ENCODE measurements at regions not wholly inside any gene's neighbourhood (a gene's known extent, or its start where the extent isn't known, plus 50 kb on each side); places are given as distances from the start of the nearest gene placed in this dataset.

GRCh38 chr5:84606784-84607183 lies 222.1 kb upstream of the EDIL3 start:
- intact Hi-C loops (cut with DNase I): no loop called here
- TF ChIP-seq POLR2A (IDR thresholded peaks at IDR 0.05) (no peak), CTCF (IDR thresholded peaks at IDR 0.05) (no peak)
- Histone ChIP-seq H3K4me3 (no peak overlapping the region), H3K27ac (no peak overlapping the region), H3K9me3 (no peaks in the 10 kb centered on the region), H3K27me3 (no peaks in the 10 kb centered on the region), H3K4me1 (no peaks in the 10 kb centered on the region), H3K36me3 (no peaks in the 10 kb centered on the region)
- 41% methylated on average over 5 of the region's 5 CpGs for WGBS (ENCODE audit: insufficient coverage, low coverage, low lambda C conversion rate, missing lambda C conversion rate)
- no peak for DNase-seq
- no peak for ATAC-seq

- DNase-seq (no peak), ATAC-seq (no peak)
- no peak overlapping the region for H3K4me3 ChIP-seq
- no peaks in the 10 kb centered on the region for H3K36me3 ChIP-seq
- intact Hi-C loops (cut with DNase I): no loop called here
- H3K27ac ChIP-seq: no peak overlapping the region
- 53% methylated on average over 3 of the region's 3 CpGs for WGBS (ENCODE audit: insufficient coverage, low coverage, low lambda C conversion rate, missing lambda C conversion rate)
- H3K27me3 ChIP-seq: no peaks in the 10 kb centered on the region
- TF ChIP-seq CTCF (IDR thresholded peaks at IDR 0.05) (no peak), POLR2A (IDR thresholded peaks at IDR 0.05) (no peak)
- no peaks in the 10 kb centered on the region for H3K4me1 ChIP-seq
- H3K9me3 ChIP-seq: no peaks in the 10 kb centered on the region
These were observed 220.6 kb upstream of the EDIL3 start for GRCh38 chr5:84605241-84605640.

- H3K27ac ChIP-seq: no peak overlapping the region
- ATAC-seq: no peak
- H3K4me3 ChIP-seq: no peak overlapping the region
- TF ChIP-seq CTCF (IDR thresholded peaks at IDR 0.05) (no peak), POLR2A (IDR thresholded peaks at IDR 0.05) (no peak)
- intact Hi-C loops (cut with DNase I): no loop called here
- WGBS (ENCODE audit: insufficient coverage, low coverage, low lambda C conversion rate, missing lambda C conversion rate): 37% methylated on average over 3 of the region's 3 CpGs
- DNase-seq: no peak
- H3K9me3 ChIP-seq: no peaks in the 10 kb centered on the region
- H3K4me1 ChIP-seq: no peaks in the 10 kb centered on the region
- no peaks in the 10 kb centered on the region for H3K27me3 ChIP-seq
- no peaks in the 10 kb centered on the region for H3K36me3 ChIP-seq
These were observed 219.0 kb upstream of the EDIL3 start for GRCh38 chr5:84603568-84604185.

GRCh38 chr5:84602371-84602771 lies 217.7 kb upstream of the EDIL3 start:
- intact Hi-C loops (cut with DNase I): no loop called here
- no peaks in the 10 kb centered on the region for H3K4me1 ChIP-seq
- no peaks in the 10 kb centered on the region for H3K36me3 ChIP-seq
- H3K9me3 ChIP-seq: no peaks in the 10 kb centered on the region
- H3K27ac ChIP-seq: no peak overlapping the region
- ATAC-seq: no peak
- TF ChIP-seq POLR2A (IDR thresholded peaks at IDR 0.05) (no peak), CTCF (IDR thresholded peaks at IDR 0.05) (no peak)
- WGBS (ENCODE audit: insufficient coverage, low coverage, low lambda C conversion rate, missing lambda C conversion rate): 27% methylated on average over 1 of the region's 1 CpG
- no peak for DNase-seq
- H3K4me3 ChIP-seq: no peak overlapping the region
- no peaks in the 10 kb centered on the region for H3K27me3 ChIP-seq

GRCh38 chr5:84599964-84600363 lies 215.3 kb upstream of the EDIL3 start:
- Histone ChIP-seq H3K4me3 (no peak overlapping the region), H3K27ac (no peak overlapping the region), H3K4me1 (no peaks in the 10 kb centered on the region), H3K9me3 (no peaks in the 10 kb centered on the region), H3K36me3 (no peaks in the 10 kb centered on the region), H3K27me3 (no peaks in the 10 kb centered on the region)
- intact Hi-C loops (cut with DNase I): no loop called here
- no peak for TF ChIP-seq POLR2A (IDR thresholded peaks at IDR 0.05)
- TF ChIP-seq CTCF (IDR thresholded peaks at IDR 0.05): no peak
- no peak for ATAC-seq
- WGBS (ENCODE audit: insufficient coverage, low coverage, low lambda C conversion rate, missing lambda C conversion rate): no CpG with 5 or more reads among the region's 3 CpGs
- DNase-seq: no peak
